IMR-90 (cell line): ENCODE measurements at regions not wholly inside any gene's neighbourhood (a gene's known extent, or its start where the extent isn't known, plus 50 kb on each side); places are given as distances from the start of the nearest gene placed in this dataset.

Experiments
- ATAC-seq: fragments of 200-7000 bp; cut with Tn5 transposase; 2 replicates; pipeline ENCODE4 v1.9.1; 2020; ENCODE audit warnings: low read depth, mild to moderate bottlenecking, moderate library complexity
- BruUV-seq: library from RNA; stranded (reverse); fragments of 400-500 nt; replicated peaks from 2 replicates; lab custom pipeline; 2021; lab: Mats Ljungman, UMichigan
- CTCF ChIA-PET: fragments of 300-600 bp; formaldehyde crosslinking; extraction: SDS; loops from one replicate; lab custom pipeline; 2021; ENCODE audit warnings: antibody characterized with exemption; lab: Yijun Ruan, JAX
- POLR2A ChIA-PET: fragments of 300-600 bp; sonication (Branson Sonifier 250); formaldehyde crosslinking; loops from one replicate; lab custom pipeline; 2022; ENCODE audit warnings: antibody characterized with exemption; ENCODE audit not compliant: unreplicated experiment; lab: Charles Lee
- DNase-seq: peaks from one replicate; pipeline ENCODE4 v3.0.0; 2013
- H2AFZ ChIP-seq: replicated peaks from 2 replicates; pipeline ENCODE3; 2013; ENCODE audit warnings: low read length, mild to moderate bottlenecking; ENCODE audit not compliant: poor library complexity
- H2AK5ac ChIP-seq: 2 replicates; pipeline ENCODE4 v1.6.1; 2013; ENCODE audit warnings: low read depth, low read length, inconsistent platforms
- H2AK9ac ChIP-seq: replicated peaks from 2 replicates; pipeline ENCODE3; 2013; ENCODE audit warnings: mild to moderate bottlenecking, low read depth, low read length, moderate library complexity; ENCODE audit not compliant: poor library complexity
- H2BK120ac ChIP-seq: 2 replicates; pipeline ENCODE4 v1.6.1; 2013; ENCODE audit warnings: low read depth, low read length, inconsistent platforms
- H2BK15ac ChIP-seq: 3 replicates; pipeline ENCODE4 v1.6.1; 2013; ENCODE audit warnings: low read depth, low read length, inconsistent platforms
- H2BK20ac ChIP-seq: 2 replicates; pipeline ENCODE4 v1.6.1; 2013; ENCODE audit warnings: low read depth, mild to moderate bottlenecking, inconsistent platforms, low read length, moderate library complexity
- H2BK5ac ChIP-seq: 2 replicates; pipeline ENCODE4 v1.6.1; 2013; ENCODE audit warnings: mild to moderate bottlenecking, low read depth, low read length, inconsistent platforms; ENCODE audit not compliant: poor library complexity, severe bottlenecking
- H3K14ac ChIP-seq: replicated peaks from 2 replicates; pipeline ENCODE4 v1.6.1; 2013; ENCODE audit warnings: low read depth, low read length, inconsistent platforms
- H3K18ac ChIP-seq: 2 replicates; pipeline ENCODE4 v1.6.1; 2013; ENCODE audit warnings: low read depth, low read length, control low read depth
- H3K23ac ChIP-seq: 2 replicates; pipeline ENCODE4 v1.6.1; 2013; ENCODE audit warnings: low read depth, low read length, inconsistent platforms
- H3K27ac ChIP-seq: 2 replicates; pipeline ENCODE4 v1.5.1; 2013; ENCODE audit warnings: mild to moderate bottlenecking, control low read depth, low read length; ENCODE audit not compliant: insufficient read depth
- H3K27me3 ChIP-seq: 2 replicates; pipeline ENCODE4 v1.6.1; 2013; ENCODE audit warnings: low read length; ENCODE audit not compliant: control insufficient read depth, insufficient read depth
- H3K36me3 ChIP-seq: 2 replicates; pipeline ENCODE4 v1.6.1; 2013; ENCODE audit warnings: low read length, mixed read lengths; ENCODE audit not compliant: control insufficient read depth, insufficient read depth
- H3K4ac ChIP-seq: 2 replicates; pipeline ENCODE4 v1.6.1; 2013; ENCODE audit warnings: low read depth, low read length, inconsistent platforms
- H3K4me1 ChIP-seq: 2 replicates; pipeline ENCODE4 v1.6.1; 2013; ENCODE audit warnings: low read length, mixed read lengths; ENCODE audit not compliant: control insufficient read depth, insufficient read depth
- H3K4me2 ChIP-seq: 2 replicates; pipeline ENCODE4 v1.6.1; 2013; ENCODE audit warnings: low read depth, mild to moderate bottlenecking, control low read depth, low read length, moderate library complexity
- H3K4me3 ChIP-seq: 2 replicates; pipeline ENCODE4 v1.5.1; 2013; ENCODE audit warnings: low read depth, mild to moderate bottlenecking, control low read depth, low read length, moderate library complexity; ENCODE audit not compliant: insufficient read depth
- H3K56ac ChIP-seq: 2 replicates; pipeline ENCODE4 v1.6.1; 2013; ENCODE audit warnings: low read length, inconsistent platforms; ENCODE audit not compliant: insufficient read depth; ENCODE audit errors: extremely low read depth
- H3K79me1 ChIP-seq, 2 experiments: 2 replicates each; pipeline ENCODE4 v1.6.1; 2013; ENCODE audit warnings: low read length in 2 of 2, inconsistent platforms in 1 of 2, low read depth in 1 of 2
- H3K9ac ChIP-seq: 2 replicates; pipeline ENCODE4 v1.6.1; 2013; ENCODE audit warnings: low read depth, low read length, control low read depth
- H3K9me1 ChIP-seq: 2 replicates; pipeline ENCODE4 v1.6.1; 2013; ENCODE audit warnings: low read length, inconsistent platforms; ENCODE audit not compliant: insufficient read depth
- H3K9me3 ChIP-seq: 2 replicates; pipeline ENCODE4 v1.6.1; 2013; ENCODE audit warnings: low read length; ENCODE audit not compliant: control insufficient read depth, insufficient read depth
- H4K20me1 ChIP-seq: 2 replicates; pipeline ENCODE4 v1.6.1; 2013; ENCODE audit warnings: low read length, inconsistent platforms; ENCODE audit not compliant: insufficient read depth
- H4K5ac ChIP-seq: 2 replicates; pipeline ENCODE4 v1.6.1; 2013; ENCODE audit warnings: mild to moderate bottlenecking, low read depth, low read length, control low read depth
- H4K8ac ChIP-seq, 2 experiments: 2 replicates each; pipeline ENCODE4 v1.6.1; 2013; ENCODE audit warnings: low read depth in 2 of 2, low read length in 2 of 2, control low read depth in 1 of 2, inconsistent platforms in 1 of 2
- H4K91ac ChIP-seq: 2 replicates; pipeline ENCODE4 v1.6.1; 2013; ENCODE audit warnings: low read depth, low read length, inconsistent platforms; ENCODE audit not compliant: insufficient read depth
- BHLHE40 ChIP-seq: fragments of 150-350 bp; IDR thresholded peaks from 2 replicates; pipeline ENCODE4 v1.6.1; 2016; ENCODE audit warnings: mild to moderate bottlenecking, low read depth, low read length
- CEBPB ChIP-seq: IDR thresholded peaks from 2 replicates; pipeline ENCODE4 v1.6.1; 2012; ENCODE audit warnings: low read depth, low read length, improper control_type of control experiment
- CHD1 ChIP-seq: IDR thresholded peaks from 2 replicates; pipeline ENCODE4 v1.6.1; 2012; ENCODE audit warnings: low read depth, low read length, improper control_type of control experiment
- FOS ChIP-seq: fragments of 150-350 bp; IDR thresholded peaks from 2 replicates; pipeline ENCODE4 v1.6.1; 2016; ENCODE audit warnings: low read depth, low read length
- MAFK ChIP-seq: IDR thresholded peaks from 2 replicates; pipeline ENCODE4 v1.6.1; 2012; ENCODE audit warnings: low read depth, low read length, improper control_type of control experiment
- MAZ ChIP-seq: IDR thresholded peaks from 2 replicates; pipeline ENCODE4 v1.6.1; 2012; ENCODE audit warnings: low read depth, mild to moderate bottlenecking, low read length, improper control_type of control experiment, moderate library complexity, borderline replicate concordance
- MXI1 ChIP-seq: IDR thresholded peaks from 2 replicates; pipeline ENCODE4 v1.6.1; 2012; ENCODE audit warnings: low read depth, mild to moderate bottlenecking, low read length, moderate library complexity, borderline replicate concordance
- NFE2L2 ChIP-seq: fragments of 150-350 bp; IDR thresholded peaks from 2 replicates; pipeline ENCODE4 v1.6.1; 2016; ENCODE audit warnings: low read depth, mild to moderate bottlenecking, low read length
- POLR2A ChIP-seq: IDR thresholded peaks from 2 replicates; pipeline ENCODE4 v1.6.1; 2012; ENCODE audit warnings: mild to moderate bottlenecking, low read depth, low read length
- RAD21 ChIP-seq: IDR thresholded peaks from 2 replicates; pipeline ENCODE4 v1.6.1; 2012; ENCODE audit warnings: low read length, improper control_type of control experiment
- RCOR1 ChIP-seq: IDR thresholded peaks from 2 replicates; pipeline ENCODE4 v1.6.1; 2012; ENCODE audit warnings: mild to moderate bottlenecking, low read length, improper control_type of control experiment; ENCODE audit not compliant: insufficient replicate concordance
- RFX5 ChIP-seq: IDR thresholded peaks from 2 replicates; pipeline ENCODE4 v1.8.0; 2012; ENCODE audit warnings: low read depth, mild to moderate bottlenecking, low read length, moderate library complexity
- SMC3 ChIP-seq: fragments of 150-350 bp; IDR thresholded peaks from 2 replicates; pipeline ENCODE4 v1.6.1; 2016; ENCODE audit warnings: low read depth, mild to moderate bottlenecking, antibody characterized with exemption, low read length, moderate library complexity
- WGBS, 2 experiments: methylation state at CpG; one replicate each; pipeline versions ENCODE4 v1.1.5 to v1.1.7; 2013; ENCODE audit warnings: missing lambda C conversion rate in 2 of 2; ENCODE audit not compliant: insufficient read length in 1 of 2; ENCODE audit errors: extremely low coverage in 2 of 2; 5-methylcytosine and 5-hydroxymethylcytosine counted together
- dilution Hi-C: fragments of 300-500 bp; cut with HindIII; formaldehyde crosslinking; loops from one replicate; pipeline ENCODE4 v1.14.3; 2018; ENCODE audit warnings: low sequenced_read_pairs; ENCODE audit not compliant: unreplicated experiment
- in situ Hi-C: fragments of 300-500 bp; cut with MboI; formaldehyde crosslinking; loops from 3 replicates; pipeline ENCODE4 v1.14.3; 2019; ENCODE audit warnings: low sequenced_read_pairs, inconsistent platforms, mixed read lengths
- intact Hi-C: fragments of 100-400 bp; cut with micrococcal nuclease; formaldehyde crosslinking; loops from 2 replicates; pipeline ENCODE4 v1.10.0; 2022
- TF ChIP-seq, protein P1 (sequence below): fragments of 150-350 bp; IDR thresholded peaks from 2 replicates; pipeline ENCODE4 v1.6.1; 2017; ENCODE audit warnings: mild to moderate bottlenecking, antibody characterized with exemption, low read length, low read depth

DNA sequence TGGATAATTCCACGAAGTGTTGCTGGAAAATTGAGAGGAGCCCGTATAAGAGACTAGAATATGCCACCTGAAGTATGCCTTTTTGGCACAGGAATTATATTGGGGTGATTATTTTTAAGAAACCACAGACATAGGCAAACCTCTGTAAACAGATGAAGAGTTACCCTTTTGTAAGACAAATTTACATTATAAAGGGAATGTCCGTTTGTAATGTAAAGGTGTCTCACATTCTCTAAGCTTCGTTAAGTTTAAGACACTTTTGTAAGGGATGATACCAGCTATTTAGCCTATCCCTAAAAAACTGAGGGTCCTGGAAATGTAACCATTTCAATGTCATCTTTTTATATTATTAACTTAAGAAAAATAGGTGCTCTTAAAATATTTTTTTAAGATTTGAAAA is 432.8 kb upstream of the SYT4 start:
- Histone ChIP-seq H3K79me1 (no peaks in the 10 kb centered on the region), H3K27me3 (no peaks in the 10 kb centered on the region; the same call in 1 of the 2 replicates), H3K4me3 (no peak overlapping the region), H4K20me1 (no peaks in the 10 kb centered on the region), H3K27ac (no peak overlapping the region), H3K9me1 (no peaks in the 10 kb centered on the region), H2BK120ac (no peak overlapping the region), H3K4me2 (no peak overlapping the region), H3K56ac (no peak overlapping the region), H3K9ac (no peak overlapping the region), H2BK20ac (no peak overlapping the region), H4K5ac (no peak overlapping the region), H4K91ac (no peak overlapping the region), H3K23ac (no peak overlapping the region), H3K4me1 (no peaks in the 10 kb centered on the region), H4K8ac (no peak overlapping the region), H3K18ac (no peak overlapping the region), H2AK9ac (no peak overlapping the region), H2AK5ac (no peak overlapping the region), H2AFZ (no peak overlapping the region), H2BK15ac (no peak overlapping the region), H3K4ac (no peak overlapping the region), H2BK5ac (no peak overlapping the region), H3K36me3 (no peaks in the 10 kb centered on the region), H3K9me3 (no peaks in the 10 kb centered on the region), H3K14ac (no peak overlapping the region)
- DNase-seq (no peak), ATAC-seq (no peak)
- in situ Hi-C loops, result no loop called here
- intact Hi-C loops, result no loop called here
- BruUV-seq, result no TSS peak
- CTCF ChIA-PET, result no interaction called here
- TF ChIP-seq FOS (no peak), MAZ (no peak), RCOR1 (no peak), MXI1 (no peak), POLR2A (no peak), CHD1 (no peak), BHLHE40 (no peak), NFE2L2 (no peak), MAFK (no peak), SMC3 (no peak), RFX5 (no peak), RAD21 (no peak), CEBPB (no peak)
- TF ChIP-seq, protein P1, sequence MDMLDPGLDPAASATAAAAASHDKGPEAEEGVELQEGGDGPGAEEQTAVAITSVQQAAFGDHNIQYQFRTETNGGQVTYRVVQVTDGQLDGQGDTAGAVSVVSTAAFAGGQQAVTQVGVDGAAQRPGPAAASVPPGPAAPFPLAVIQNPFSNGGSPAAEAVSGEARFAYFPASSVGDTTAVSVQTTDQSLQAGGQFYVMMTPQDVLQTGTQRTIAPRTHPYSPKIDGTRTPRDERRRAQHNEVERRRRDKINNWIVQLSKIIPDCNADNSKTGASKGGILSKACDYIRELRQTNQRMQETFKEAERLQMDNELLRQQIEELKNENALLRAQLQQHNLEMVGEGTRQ, result no peak
- POLR2A ChIA-PET, result no interaction called here
- dilution Hi-C loops, result no loop called here
- no CpG with 5 or more reads among the region's 4 CpGs for WGBS, 2 experiments
